ENCODE measurements at regions not wholly inside any gene's neighbourhood (a gene's known extent, or its start where the extent isn't known, plus 50 kb on each side); places are given as distances from the start of the nearest gene placed in this dataset.

DNA sequence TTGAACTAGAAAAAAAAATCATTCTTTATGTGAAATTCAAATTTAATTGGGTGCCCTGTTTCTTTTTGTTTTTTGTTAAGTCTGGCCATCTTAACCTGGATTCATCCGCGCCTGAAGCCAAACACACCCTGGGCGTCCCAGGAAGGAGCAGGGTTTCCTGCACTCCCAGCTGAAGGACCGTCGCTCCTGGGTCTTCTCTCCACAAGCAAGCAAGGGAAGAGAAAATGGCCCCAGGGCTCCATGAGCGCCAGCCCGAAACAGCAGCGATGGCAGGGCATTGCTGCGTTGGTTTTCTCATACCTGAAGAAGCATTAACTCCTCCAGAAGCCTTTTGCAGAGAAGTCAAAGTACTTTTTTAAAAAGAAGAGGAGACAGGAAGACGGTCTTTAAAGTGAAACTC, 105.4 kb upstream of the AFDN start:
- H3K36me3 Mint-ChIP-seq = no peaks in the 10 kb centered on the region
- H3K27me3 Mint-ChIP-seq (ENCODE audit: low read depth in 3 of 3) = peaks cover 0 to 13% (median 4%) of the 10 kb centered on the region in 3 donors
- peaks cover 0 to 5% (median 1%) of the 10 kb centered on the region in 6 donors for H3K9me3 Mint-ChIP-seq
- H3K27ac Mint-ChIP-seq = no peak overlapping the region
- DNase-seq = no peak
- H3K4me3 Mint-ChIP-seq = no peak overlapping the region
- H3K4me1 Mint-ChIP-seq = no peaks in the 10 kb centered on the region

DNA sequence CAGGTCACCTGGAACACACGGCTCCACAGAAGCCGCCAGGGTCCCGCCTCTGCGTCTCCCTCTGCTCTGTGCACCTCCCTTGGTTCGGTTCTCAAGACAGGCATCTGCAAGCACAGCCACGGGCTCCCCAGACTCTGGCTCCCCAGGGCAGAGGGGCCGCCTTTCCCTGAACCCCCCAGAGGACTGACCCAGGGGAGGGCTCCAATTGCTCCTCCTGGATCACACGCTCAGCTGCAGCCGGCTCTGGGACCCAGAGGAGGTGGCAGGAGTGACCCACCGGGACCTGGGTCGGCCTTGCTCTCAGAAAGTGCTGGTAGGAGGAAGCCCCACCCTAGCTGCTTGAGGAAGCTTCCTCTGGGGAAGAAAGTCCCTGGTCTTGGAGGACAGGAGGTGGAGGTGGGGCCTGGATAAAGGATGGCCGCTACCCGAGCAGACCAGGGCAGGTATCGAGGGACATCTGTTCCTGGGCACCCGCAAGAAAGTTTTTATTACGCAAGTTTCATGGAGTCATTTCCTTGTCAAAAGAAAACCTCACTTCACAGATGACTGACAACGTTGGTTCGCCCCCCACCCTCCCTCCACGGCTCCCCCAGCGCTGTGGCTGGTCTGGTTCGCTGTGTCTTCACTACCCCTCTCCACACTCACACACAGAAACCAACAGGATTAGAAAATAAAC, 103.9 kb upstream of the AFDN start:
- Mint-ChIP-seq H3K4me3 (no peak overlapping the region), H3K36me3 (no peaks in the 10 kb centered on the region), H3K9me3 (peaks cover 0 to 5% (median 1%) of the 10 kb centered on the region in 6 donors), H3K4me1 (no peaks in the 10 kb centered on the region), H3K27me3 (ENCODE audit: low read depth in 3 of 3) (peaks cover 0 to 10% (median 4%) of the 10 kb centered on the region in 3 donors), H3K27ac (no peak overlapping the region)
- no peak for DNase-seq

DNA sequence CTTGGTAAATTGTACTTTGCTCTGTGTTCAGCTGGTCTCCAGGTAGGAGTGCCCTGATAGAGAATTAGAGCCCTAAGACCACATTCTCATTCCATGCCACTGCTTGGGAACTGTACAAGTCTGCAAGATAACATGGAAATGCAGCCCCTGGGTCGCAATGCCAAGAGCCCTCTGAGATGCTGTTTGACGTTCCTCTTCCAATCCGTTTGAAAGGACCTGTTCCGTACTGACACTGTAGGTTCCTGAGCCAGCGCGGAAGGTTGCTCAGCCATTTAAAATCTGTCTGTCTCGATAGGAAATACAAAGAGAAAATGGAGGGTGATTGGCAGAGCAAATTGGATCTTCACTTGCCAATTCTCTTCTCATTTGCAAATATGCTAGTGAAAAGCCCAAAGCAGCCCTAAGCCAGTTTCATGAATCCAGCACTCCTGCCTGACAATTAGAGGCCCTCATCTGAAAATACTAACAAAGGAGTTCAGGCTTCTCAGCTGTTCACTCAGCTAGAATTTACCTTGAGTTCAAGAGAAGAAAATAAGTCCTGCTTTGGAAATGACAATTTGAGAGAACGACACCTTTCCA, 100.6 kb upstream of the AFDN start:
- no peak overlapping the region for H3K4me3 Mint-ChIP-seq
- no peak overlapping the region for H3K27ac Mint-ChIP-seq
- no peaks in the 10 kb centered on the region for H3K36me3 Mint-ChIP-seq
- H3K27me3 Mint-ChIP-seq (ENCODE audit: low read depth in 3 of 3) = peaks cover 2 to 9% (median 4%) of the 10 kb centered on the region in 3 donors
- no peaks in the 10 kb centered on the region for H3K4me1 Mint-ChIP-seq
- peaks cover 0 to 5% (median 1%) of the 10 kb centered on the region in 6 donors for H3K9me3 Mint-ChIP-seq
- DNase-seq = no peak

DNA sequence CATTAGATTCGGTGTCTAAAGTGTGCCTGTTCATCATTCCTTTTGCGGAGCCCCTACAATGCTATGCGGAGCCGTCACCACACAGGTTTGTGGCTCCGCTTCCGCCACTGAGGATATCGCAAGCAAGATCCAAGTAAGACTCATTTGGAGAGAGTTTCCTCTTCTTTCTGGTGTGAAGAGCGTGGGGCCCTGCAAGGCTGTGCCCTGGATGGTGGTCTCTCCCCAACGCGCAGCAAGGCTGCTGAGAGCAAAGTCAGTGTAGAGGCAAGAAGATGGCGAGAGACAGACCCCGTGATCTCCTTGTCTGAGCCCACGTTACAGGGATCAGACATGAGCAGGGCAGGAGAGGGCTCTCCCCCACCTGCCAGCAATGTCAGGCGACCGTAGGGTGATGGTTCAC, 96.3 kb upstream of the AFDN start:
- H3K4me1 Mint-ChIP-seq = no peaks in the 10 kb centered on the region
- no peaks in the 10 kb centered on the region for H3K36me3 Mint-ChIP-seq
- peaks cover 1 to 2% (median 2%) of the 10 kb centered on the region in 3 donors for H3K27me3 Mint-ChIP-seq (ENCODE audit: low read depth in 3 of 3)
- no peak overlapping the region for H3K4me3 Mint-ChIP-seq
- H3K27ac Mint-ChIP-seq = no peak overlapping the region
- peaks cover 0 to 3% (median 0%) of the 10 kb centered on the region in 6 donors for H3K9me3 Mint-ChIP-seq
- DNase-seq = no peak

DNA sequence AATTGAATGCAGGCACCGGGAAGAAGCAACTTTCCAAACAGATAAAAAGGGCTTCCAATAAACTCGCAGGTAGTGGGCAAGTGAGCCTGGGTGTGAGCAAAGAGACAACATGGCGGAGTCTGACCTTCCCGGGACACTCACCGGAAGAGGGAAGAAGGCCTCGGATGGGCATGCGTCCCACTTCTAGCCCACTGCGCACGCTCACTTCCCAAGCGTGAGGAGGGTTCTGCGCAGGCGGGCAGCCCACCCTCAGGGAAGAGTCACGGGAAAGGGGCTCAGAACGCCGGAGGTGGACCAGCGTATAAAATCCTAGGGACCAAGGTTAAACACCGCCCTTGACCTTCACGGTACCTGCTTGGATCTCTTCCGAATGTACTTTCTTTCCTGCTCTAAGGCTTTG, 95.5 kb upstream of the AFDN start:
- Mint-ChIP-seq H3K4me1 (no peaks in the 10 kb centered on the region), H3K27me3 (ENCODE audit: low read depth in 3 of 3) (peaks cover 0 to 4% (median 2%) of the 10 kb centered on the region in 3 donors), H3K27ac (no peak overlapping the region), H3K4me3 (no peak overlapping the region), H3K9me3 (peaks cover 0 to 3% (median 0%) of the 10 kb centered on the region in 6 donors), H3K36me3 (no peaks in the 10 kb centered on the region)
- no peak for DNase-seq

DNA sequence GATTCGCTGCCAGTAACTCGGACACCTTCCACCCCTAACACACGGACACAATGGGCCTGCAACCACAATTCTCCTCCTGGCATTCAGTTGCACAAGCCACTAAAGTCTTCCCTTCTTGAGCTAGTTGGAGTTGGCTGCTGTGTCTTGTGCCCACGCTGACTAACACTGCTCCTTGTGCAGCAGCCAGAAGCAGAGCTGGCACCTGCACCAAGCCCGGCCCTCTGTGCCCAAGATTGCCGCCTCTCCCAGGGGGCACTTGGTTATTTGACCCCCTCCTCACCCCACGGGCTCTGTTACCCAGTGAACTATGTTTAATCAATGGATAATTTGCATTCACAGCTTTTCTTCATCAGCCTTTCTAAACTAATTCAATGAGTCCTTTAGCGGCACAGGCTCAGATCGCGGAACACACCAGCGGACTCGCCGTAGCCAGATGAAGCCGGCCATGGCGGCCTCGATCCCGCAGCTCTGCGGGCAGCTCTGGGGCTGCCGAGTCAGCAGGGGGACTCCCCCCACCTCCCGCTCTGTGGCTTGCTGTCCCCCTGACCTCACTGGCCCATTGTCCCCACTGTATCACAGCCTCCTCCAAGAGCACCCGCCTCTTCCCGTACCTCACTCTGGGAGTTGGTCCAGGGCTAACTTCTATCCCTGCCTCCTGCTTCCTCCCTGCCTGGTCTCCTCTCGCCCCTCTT, 94.8 kb upstream of the AFDN start:
- Mint-ChIP-seq H3K9me3 (peaks cover 0 to 3% (median 0%) of the 10 kb centered on the region in 6 donors), H3K4me1 (no peaks in the 10 kb centered on the region), H3K27ac (no peak overlapping the region), H3K4me3 (no peak overlapping the region), H3K36me3 (no peaks in the 10 kb centered on the region), H3K27me3 (ENCODE audit: low read depth in 3 of 3) (peaks cover 0 to 4% (median 2%) of the 10 kb centered on the region in 3 donors)
- no peak for DNase-seq

DNA sequence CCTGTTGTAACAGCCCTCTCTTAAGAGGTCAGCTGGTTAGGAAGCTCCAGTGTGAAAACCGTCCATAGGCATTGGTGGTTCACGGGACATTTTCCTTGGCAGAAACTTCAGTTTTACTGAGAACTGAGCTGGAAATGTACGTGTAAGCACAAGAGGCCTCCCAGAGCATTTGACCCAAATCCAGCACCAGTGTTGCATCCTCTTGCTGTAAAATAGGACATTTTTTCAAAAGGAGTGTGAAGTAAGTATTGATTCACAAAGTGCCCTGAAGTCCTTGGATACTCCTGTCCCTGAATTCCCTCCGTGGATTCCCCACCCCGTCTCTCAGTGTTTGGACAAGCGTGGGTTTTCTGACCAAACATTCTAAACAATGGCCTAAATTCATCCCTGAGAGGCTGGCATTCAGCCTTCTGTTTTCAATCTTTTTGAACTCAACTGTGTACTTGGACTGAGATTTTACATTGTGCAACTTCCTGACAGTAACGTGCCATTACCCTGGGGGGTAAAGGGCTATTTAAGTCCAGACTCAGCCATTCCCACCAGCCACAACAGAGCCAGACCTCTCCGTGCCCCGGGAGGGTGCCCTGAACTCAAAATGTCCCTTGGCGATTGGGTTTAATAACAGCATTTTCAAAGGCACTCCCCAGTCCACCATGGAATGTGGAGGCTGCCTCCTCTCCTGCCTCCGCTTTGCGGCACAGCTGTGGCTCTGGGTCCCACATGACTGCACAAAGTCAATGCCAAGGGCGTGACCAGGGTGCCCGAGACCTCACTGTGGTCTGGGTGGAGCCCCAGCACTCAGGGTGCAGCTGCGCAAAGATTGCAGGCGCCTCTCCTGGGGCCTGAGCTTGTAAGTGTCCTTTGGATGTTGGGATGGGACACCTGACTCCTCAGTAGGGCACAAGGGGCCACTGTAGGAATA, 92.7 kb upstream of the AFDN start:
- Mint-ChIP-seq H3K27ac (no peak overlapping the region), H3K4me3 (no peak overlapping the region), H3K36me3 (no peaks in the 10 kb centered on the region), H3K27me3 (ENCODE audit: low read depth in 3 of 3) (peaks cover 0 to 4% (median 2%) of the 10 kb centered on the region in 3 donors), H3K4me1 (no peaks in the 10 kb centered on the region), H3K9me3 (peaks cover 0 to 6% (median 0%) of the 10 kb centered on the region in 6 donors)
- no peak for DNase-seq

DNA sequence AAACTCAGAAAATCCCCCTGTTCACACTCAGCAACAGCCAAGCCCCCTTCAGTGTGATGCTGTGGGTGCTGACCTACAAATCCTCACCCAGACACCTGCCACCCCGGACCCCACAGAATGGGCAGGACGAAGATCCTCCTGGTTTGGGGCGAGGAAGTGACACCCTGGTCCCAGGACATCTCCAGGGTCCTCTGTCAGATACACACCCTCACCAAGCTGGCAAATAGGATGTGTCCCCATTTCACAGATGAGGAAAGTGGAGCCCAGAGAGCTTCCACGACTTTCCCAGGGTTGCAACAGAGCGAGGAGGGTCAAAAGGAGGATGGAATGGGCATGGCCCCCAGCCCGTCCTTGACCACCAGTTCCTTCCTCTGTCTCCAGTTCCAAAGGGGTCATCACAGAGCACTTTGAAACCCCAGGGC, 92.0 kb upstream of the AFDN start:
- peaks cover 0 to 4% (median 2%) of the 10 kb centered on the region in 3 donors for H3K27me3 Mint-ChIP-seq (ENCODE audit: low read depth in 3 of 3)
- no peak overlapping the region for H3K4me3 Mint-ChIP-seq
- H3K4me1 Mint-ChIP-seq = no peaks in the 10 kb centered on the region
- no peaks in the 10 kb centered on the region for H3K36me3 Mint-ChIP-seq
- H3K27ac Mint-ChIP-seq = no peak overlapping the region
- H3K9me3 Mint-ChIP-seq = peaks cover 0 to 6% (median 0%) of the 10 kb centered on the region in 6 donors
- DNase-seq = no peak

DNA sequence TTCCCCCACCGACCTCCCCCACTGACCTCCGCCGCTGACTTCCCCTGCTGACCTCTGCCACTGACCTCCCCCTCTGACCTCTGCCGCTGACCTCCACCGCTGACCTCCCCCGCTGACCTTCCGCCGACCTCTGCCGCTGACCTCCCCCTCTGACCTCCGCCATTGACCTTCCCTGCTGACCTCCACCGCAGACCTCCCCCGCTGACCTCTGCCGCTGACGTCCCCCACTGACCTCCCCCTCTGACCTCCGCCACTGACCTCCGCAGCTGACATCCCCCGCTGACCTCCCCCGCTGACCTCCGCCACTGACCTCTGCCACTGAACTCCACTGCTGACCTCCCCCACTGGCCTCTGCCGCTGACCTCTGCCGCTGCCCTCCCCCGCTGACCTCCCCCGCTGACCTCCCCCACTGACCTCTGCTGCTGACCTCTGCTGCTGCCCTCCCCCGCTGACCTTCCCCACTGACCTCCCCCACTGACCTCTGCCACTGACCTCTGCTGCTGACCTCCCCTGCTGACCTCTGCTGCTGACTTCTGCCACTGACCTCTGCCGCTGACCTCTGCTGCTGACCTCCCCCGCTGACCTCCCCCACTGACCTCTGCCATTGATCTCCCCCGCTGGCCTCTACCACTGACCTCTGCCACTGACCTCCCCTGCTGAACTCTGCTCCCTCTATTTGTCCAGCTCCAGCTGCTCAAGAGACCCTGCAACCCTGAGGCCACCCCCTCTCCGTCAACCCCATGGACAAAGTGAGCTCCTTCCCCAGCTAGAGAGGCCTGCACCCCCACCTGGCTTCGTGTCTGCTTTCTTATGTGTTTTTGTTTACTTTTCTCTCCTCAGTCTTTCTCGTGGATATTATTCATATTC, 91.4 kb upstream of the AFDN start:
- no peak for DNase-seq
- H3K4me3 Mint-ChIP-seq = no peak overlapping the region
- H3K27ac Mint-ChIP-seq = no peak overlapping the region

DNA sequence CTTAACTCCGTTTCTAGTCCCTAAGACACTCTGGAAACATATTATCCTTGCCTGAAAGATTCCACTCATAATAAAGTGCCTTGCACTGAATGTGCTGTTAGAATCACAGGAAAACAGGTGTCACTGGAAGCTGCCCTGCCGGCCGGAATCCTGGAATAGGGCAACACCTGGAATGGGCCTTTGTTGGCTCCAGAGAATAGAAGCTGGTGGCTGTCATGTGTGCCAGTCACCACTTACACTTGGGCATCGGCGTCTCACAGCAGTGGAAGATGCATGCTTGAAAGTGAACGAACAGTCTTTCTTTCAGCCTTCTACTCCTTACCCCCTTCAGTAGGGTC, 90.8 kb upstream of the AFDN start:
- no peaks in the 10 kb centered on the region for H3K4me1 Mint-ChIP-seq
- DNase-seq = no peak
- no peaks in the 10 kb centered on the region for H3K36me3 Mint-ChIP-seq
- H3K4me3 Mint-ChIP-seq = no peak overlapping the region
- peaks cover 0 to 2% (median 2%) of the 10 kb centered on the region in 3 donors for H3K27me3 Mint-ChIP-seq (ENCODE audit: low read depth in 3 of 3)
- no peak overlapping the region for H3K27ac Mint-ChIP-seq
- H3K9me3 Mint-ChIP-seq = peaks cover 0 to 3% (median 0%) of the 10 kb centered on the region in 6 donors

More for the DNA sequence above, 91.4 kb upstream of the AFDN start:
- Mint-ChIP-seq H3K4me1 (no peaks in the 10 kb centered on the region), H3K9me3 (peaks cover 0 to 5% (median 0%) of the 10 kb centered on the region in 6 donors), H3K36me3 (no peaks in the 10 kb centered on the region), H3K27me3 (ENCODE audit: low read depth in 3 of 3) (peaks cover 0 to 4% (median 2%) of the 10 kb centered on the region in 3 donors)

DNA sequence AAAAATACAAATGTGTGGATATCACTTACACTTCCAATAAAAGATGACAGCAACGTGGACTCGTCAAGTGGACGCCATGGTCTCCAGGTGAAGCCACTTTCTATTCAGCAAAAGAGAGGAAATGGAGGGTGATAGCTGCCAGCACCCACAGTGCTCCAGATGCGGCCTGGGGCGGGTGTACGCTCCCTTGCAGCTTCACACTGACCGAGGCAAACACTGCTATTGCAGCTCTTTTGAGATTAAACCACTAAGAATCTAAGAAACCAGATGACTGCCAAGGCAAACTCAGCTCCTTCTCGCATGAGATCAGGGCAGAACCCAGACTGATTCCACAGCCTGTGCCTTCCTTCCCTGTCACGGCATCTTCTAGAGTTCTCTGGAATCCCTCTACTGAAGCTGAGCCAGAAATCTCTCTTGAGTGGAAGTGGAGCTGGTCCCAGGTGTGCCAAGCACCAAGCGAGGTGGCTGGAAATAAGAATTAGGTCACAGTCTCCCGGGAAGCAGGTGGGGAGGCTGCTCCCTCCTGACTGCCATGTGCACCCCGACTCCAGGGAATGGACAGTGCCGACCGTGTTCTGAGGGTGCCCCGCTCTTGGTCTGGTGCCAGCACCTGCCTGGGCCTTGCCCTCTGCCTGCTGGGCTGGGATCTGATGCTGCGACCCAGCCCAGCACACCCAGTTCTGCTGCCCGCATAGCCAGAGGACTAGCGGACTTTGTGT, 90.1 kb upstream of the AFDN start:
- no peaks in the 10 kb centered on the region for H3K4me1 Mint-ChIP-seq
- no peak overlapping the region for H3K27ac Mint-ChIP-seq
- H3K27me3 Mint-ChIP-seq (ENCODE audit: low read depth in 3 of 3) = peaks cover 0 to 3% (median 0%) of the 10 kb centered on the region in 3 donors
- H3K4me3 Mint-ChIP-seq = no peak overlapping the region
- peaks cover 0 to 3% (median 0%) of the 10 kb centered on the region in 6 donors for H3K9me3 Mint-ChIP-seq
- no peak for DNase-seq
- no peaks in the 10 kb centered on the region for H3K36me3 Mint-ChIP-seq

DNA sequence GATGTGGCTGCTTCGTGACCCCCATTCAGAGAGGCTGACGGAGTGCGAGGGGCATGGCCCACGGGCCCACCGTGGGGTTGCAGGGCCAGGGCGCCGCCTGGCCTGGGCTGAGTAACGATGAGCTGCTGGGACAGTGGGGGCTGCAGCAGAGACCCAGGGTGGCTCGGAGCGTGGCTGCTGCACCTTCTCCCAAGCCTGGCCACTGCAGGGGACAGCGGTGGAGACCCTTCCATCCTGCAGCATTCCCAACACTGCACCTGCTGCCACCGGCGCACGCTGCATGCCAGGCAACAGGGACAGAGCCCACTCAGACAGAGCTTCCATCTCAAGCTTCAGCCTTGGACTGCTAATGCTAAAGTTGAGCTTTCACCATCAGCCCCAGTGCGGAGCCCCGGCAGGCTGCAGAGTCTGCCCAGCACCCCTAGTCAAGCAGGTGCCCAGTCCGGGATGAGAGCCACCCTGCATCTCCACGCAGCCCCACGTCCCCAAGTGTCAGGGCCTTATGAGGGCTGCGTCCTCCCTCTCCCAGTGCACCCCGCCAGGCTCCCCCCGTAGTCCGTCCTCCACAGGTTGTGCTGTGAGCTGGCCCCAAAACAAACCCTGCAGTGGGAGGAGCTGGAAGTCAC, 89.4 kb upstream of the AFDN start:
- Mint-ChIP-seq H3K4me1 (no peaks in the 10 kb centered on the region), H3K36me3 (no peaks in the 10 kb centered on the region), H3K27ac (no peak overlapping the region), H3K9me3 (peaks cover 0 to 3% (median 0%) of the 10 kb centered on the region in 6 donors), H3K4me3 (no peak overlapping the region), H3K27me3 (ENCODE audit: low read depth in 3 of 3) (peaks cover 0 to 5% (median 3%) of the 10 kb centered on the region in 3 donors)
- DNase-seq = no peak

Measured in immature natural killer cell (primary cell).